Activated CD4-positive, alpha-beta T cell treated with anti-CD3 and anti-CD28 coated beads, Interleukin-2, amount 50 U/mL, for 1 hour (primary cell): ENCODE measurements at regions not wholly inside any gene's neighbourhood (a gene's known extent, or its start where the extent isn't known, plus 50 kb on each side); places are given as distances from the start of the nearest gene placed in this dataset.

Experiments
- DNase-seq: peaks from one replicate; pipeline ENCODE4 v3.0.0-alpha.2; 2020

- DNase-seq = no peak
These were observed 275.7 kb downstream of the NEDD1 start for GRCh38 chr12:97182769-97183168.

GRCh38 chr12:97184127-97184773, 277.2 kb downstream of the NEDD1 start:
- DNase-seq = no peak

GRCh38 chr12:97185567-97185966, 277.0 kb upstream of the RMST start:
- DNase-seq = no peak

- no peak for DNase-seq
These were observed 268.1 kb upstream of the RMST start for GRCh38 chr12:97194546-97194945.

GRCh38 chr12:97200181-97200580, 262.4 kb upstream of the RMST start:
- DNase-seq = no peak

GRCh38 chr12:97203408-97203807, 259.2 kb upstream of the RMST start:
- no peak for DNase-seq

- DNase-seq = no peak
These were observed 252.6 kb upstream of the RMST start for GRCh38 chr12:97209997-97210396.

- DNase-seq = no peak
These were observed 251.1 kb upstream of the RMST start for GRCh38 chr12:97211416-97211930.

- DNase-seq = no peak
These were observed 245.8 kb upstream of the RMST start for GRCh38 chr12:97216848-97217247.

GRCh38 chr12:97222391-97222790, 240.2 kb upstream of the RMST start:
- DNase-seq = no peak

GRCh38 chr12:97223419-97223818, 239.2 kb upstream of the RMST start:
- no peak for DNase-seq

GRCh38 chr12:97229004-97229403, 233.6 kb upstream of the RMST start:
- DNase-seq = no peak

GRCh38 chr12:97235102-97235501, 227.5 kb upstream of the RMST start:
- no peak for DNase-seq

- no peak for DNase-seq
These were observed 216.2 kb upstream of the RMST start for GRCh38 chr12:97246368-97246767.

GRCh38 chr12:97250483-97250882, 212.1 kb upstream of the RMST start:
- no peak for DNase-seq

GRCh38 chr12:97257726-97258125, 204.9 kb upstream of the RMST start:
- no peak for DNase-seq

- DNase-seq = no peak
These were observed 203.5 kb upstream of the RMST start for GRCh38 chr12:97259098-97259497.

GRCh38 chr12:97260786-97261185, 201.8 kb upstream of the RMST start:
- no peak for DNase-seq

- DNase-seq = no peak
These were observed 195.4 kb upstream of the RMST start for GRCh38 chr12:97267166-97267565.

- DNase-seq = no peak
These were observed 194.9 kb upstream of the RMST start for GRCh38 chr12:97267594-97268202.

- DNase-seq = no peak
These were observed 190.1 kb upstream of the RMST start for GRCh38 chr12:97272471-97272870.

- DNase-seq = no peak
These were observed 188.2 kb upstream of the RMST start for GRCh38 chr12:97274386-97274785.

- DNase-seq = no peak
These were observed 187.3 kb upstream of the RMST start for GRCh38 chr12:97275256-97275655.

GRCh38 chr12:97275728-97276590, 186.6 kb upstream of the RMST start:
- no peak for DNase-seq
